PC-3 (cell line): ENCODE measurements at regions not wholly inside any gene's neighbourhood (a gene's known extent, or its start where the extent isn't known, plus 50 kb on each side); places are given as distances from the start of the nearest gene placed in this dataset.

ENCODE experiments used
- ATAC-seq: fragments of 200-7000 bp; cut with Tn5 transposase; 2 replicates; pipeline ENCODE4 v1.9.1; 2020; ENCODE audit warnings: mild to moderate bottlenecking, moderate library complexity
- BruUV-seq: library from RNA; stranded (reverse); fragments of 400-500 nt; replicated peaks from 2 replicates; lab custom pipeline; 2021; lab: Mats Ljungman, UMichigan
- CTCF ChIA-PET: fragments of 300-600 bp; sonication (Branson Sonifier 250); formaldehyde crosslinking; loops from one replicate; lab custom pipeline; 2022; ENCODE audit warnings: antibody characterized with exemption; lab: Charles Lee
- POLR2A ChIA-PET: fragments of 300-600 bp; sonication (Branson Sonifier 250); formaldehyde crosslinking; loops from one replicate; lab custom pipeline; 2022; ENCODE audit warnings: antibody characterized with exemption; ENCODE audit not compliant: unreplicated experiment; lab: Charles Lee
- DNase-seq: peaks from one replicate; pipeline ENCODE4 v3.0.0-alpha.2; 2015
- H2AFZ ChIP-seq: fragments of 300-600 bp; sonication (generic); 2 replicates; pipeline ENCODE4 v1.6.0; 2016; ENCODE audit warnings: antibody characterized with exemption, low read length
- H3F3A ChIP-seq: fragments of 300-600 bp; sonication (generic); one replicate; pipeline ENCODE4 v1.6.0; 2017; ENCODE audit warnings: antibody characterized with exemption, low read length, control low read depth, mild to moderate bottlenecking; ENCODE audit not compliant: unreplicated experiment
- H3K27ac ChIP-seq: fragments of 300-600 bp; sonication (generic); 2 replicates; pipeline ENCODE4 v1.5.1; 2016; ENCODE audit warnings: mild to moderate bottlenecking, low read length
- H3K27me3 ChIP-seq: fragments of 300-600 bp; sonication (generic); 2 replicates; pipeline ENCODE4 v1.6.1; 2016; ENCODE audit warnings: low read length, mixed read lengths
- H3K36me3 ChIP-seq: fragments of 300-600 bp; sonication (generic); 2 replicates; pipeline ENCODE4 v1.6.1; 2016; ENCODE audit warnings: low read depth, mixed run types, low read length, mixed read lengths
- H3K4me1 ChIP-seq: fragments of 300-600 bp; sonication (generic); 2 replicates; pipeline ENCODE4 v1.5.1; 2016; ENCODE audit warnings: low read length; ENCODE audit not compliant: insufficient read depth
- H3K4me2 ChIP-seq: fragments of 300-600 bp; sonication (generic); 2 replicates; pipeline ENCODE4 v1.6.0; 2016; ENCODE audit warnings: low read length
- H3K4me3 ChIP-seq: fragments of 300-600 bp; sonication (generic); 2 replicates; pipeline ENCODE4 v1.5.1; 2016; ENCODE audit warnings: mild to moderate bottlenecking, low read length, mixed read lengths
- H3K79me2 ChIP-seq: fragments of 300-600 bp; sonication (generic); 2 replicates; pipeline ENCODE4 v1.6.1; 2017; ENCODE audit warnings: low read length, mixed read lengths
- H3K9ac ChIP-seq: fragments of 300-600 bp; sonication (generic); 2 replicates; pipeline ENCODE4 v1.6.0; 2016; ENCODE audit warnings: mild to moderate bottlenecking, low read length
- H3K9me2 ChIP-seq: fragments of 300-600 bp; sonication (generic); replicated peaks from 2 replicates; pipeline ENCODE4 v1.6.1; 2016; ENCODE audit warnings: mixed run types, low read length, mixed read lengths
- H3K9me3 ChIP-seq: fragments of 300-600 bp; sonication (generic); 2 replicates; pipeline ENCODE4 v1.6.1; 2016; ENCODE audit warnings: low read length, mixed read lengths
- H4K20me1 ChIP-seq: fragments of 300-600 bp; sonication (generic); 2 replicates; pipeline ENCODE4 v1.6.1; 2016; ENCODE audit warnings: low read length, mixed read lengths
- CTCF ChIP-seq: fragments of 300-600 bp; sonication (generic); conservative IDR thresholded peaks from 2 replicates; pipeline ENCODE4 v1.5.1; 2017; ENCODE audit warnings: antibody characterized with exemption, low read depth, mild to moderate bottlenecking, low read length
- EZH2 ChIP-seq: fragments of 300-600 bp; sonication (generic); IDR thresholded peaks from one replicate; pipeline ENCODE4 v1.6.1; 2017; ENCODE audit warnings: antibody characterized with exemption, mild to moderate bottlenecking, low read length; ENCODE audit not compliant: unreplicated experiment
- EZH2phosphoT487 ChIP-seq: fragments of 300-600 bp; sonication (generic); IDR thresholded peaks from 2 replicates; pipeline ENCODE4 v1.6.1; 2018; ENCODE audit warnings: mild to moderate bottlenecking, antibody characterized with exemption, low read length, borderline replicate concordance
- intact Hi-C: fragments of 100-400 bp; cut with micrococcal nuclease; formaldehyde crosslinking; loops from 2 replicates; pipeline ENCODE4 v1.9.0; 2023

DNA sequence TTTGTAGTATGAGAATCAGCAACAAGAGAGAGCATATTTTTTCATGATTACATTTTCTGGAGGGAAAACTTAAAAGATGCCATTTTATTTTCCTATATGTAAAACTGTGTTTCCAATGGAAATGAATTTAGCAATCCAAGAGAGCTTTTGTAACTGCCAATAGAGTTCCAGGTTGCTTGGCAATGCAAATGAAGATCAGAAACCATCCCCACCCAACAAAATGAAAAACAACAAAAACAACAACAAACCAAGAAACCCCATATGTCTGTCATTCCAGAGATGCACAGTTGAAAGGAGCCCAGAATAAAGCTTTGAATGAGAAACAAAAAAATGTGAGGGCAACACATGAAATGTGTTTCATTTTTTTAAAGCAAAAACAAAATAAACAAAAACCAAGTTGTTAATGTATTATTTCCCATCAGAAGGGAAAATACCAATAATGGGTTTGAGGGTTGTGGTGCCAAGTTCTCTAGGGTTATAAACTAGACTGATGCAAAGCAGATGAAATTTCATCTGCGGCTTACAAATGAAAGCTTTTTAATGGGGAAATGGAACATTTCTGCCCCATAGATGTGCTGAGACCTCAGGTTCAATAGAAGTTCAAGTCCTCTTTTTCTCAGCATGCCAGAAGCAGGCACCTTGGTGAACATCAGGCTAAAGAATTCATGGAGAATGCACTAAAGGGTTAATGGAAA lies 121.5 kb upstream of the MCHR2 start:
- H3K9me2 ChIP-seq = no peaks in the 10 kb centered on the region
- POLR2A ChIA-PET = no interaction called here
- DNase-seq = no peak
- H3K9ac ChIP-seq = no peak overlapping the region
- intact Hi-C loops = loop anchor here (1.0 to 5.0 kb wide), 4 partner anchors 61 to 364 kb away; no protein-coding TSS in a partner anchor
- BruUV-seq = no TSS peak
- no peaks in the 10 kb centered on the region for H4K20me1 ChIP-seq
- H3K27ac ChIP-seq = no peak overlapping the region
- no peaks in the 10 kb centered on the region for H3K27me3 ChIP-seq
- H3K4me2 ChIP-seq = no peak overlapping the region
- no peak for ATAC-seq
- CTCF ChIA-PET = no interaction called here
- TF ChIP-seq EZH2phosphoT487 (no peak), EZH2 (no peak), CTCF (no peak)
- no peaks in the 10 kb centered on the region for H3K79me2 ChIP-seq
- no peak overlapping the region for H3K4me3 ChIP-seq
- no peaks in the 10 kb centered on the region for H3F3A ChIP-seq
- no peak overlapping the region for H2AFZ ChIP-seq
- no peaks in the 10 kb centered on the region for H3K9me3 ChIP-seq
- peaks cover 11% of the 10 kb centered on the region; the same call in 1 of the 2 replicates for H3K4me1 ChIP-seq
- H3K36me3 ChIP-seq = no peaks in the 10 kb centered on the region

GRCh38 chr6:100112855-100113508 lies 119.0 kb upstream of the MCHR2 start:
- TF ChIP-seq CTCF (no peak), EZH2 (no peak), EZH2phosphoT487 (no peak)
- ChIA-PET POLR2A (no interaction called here), CTCF (no interaction called here)
- no peaks in the 10 kb centered on the region for H3K36me3 ChIP-seq
- no peaks in the 10 kb centered on the region for H3F3A ChIP-seq
- H3K4me3 ChIP-seq = no peak overlapping the region
- H2AFZ ChIP-seq = no peak overlapping the region
- H3K27me3 ChIP-seq = no peaks in the 10 kb centered on the region
- peaks cover 11% of the 10 kb centered on the region for H3K4me1 ChIP-seq
- DNase-seq (no peak), ATAC-seq (no peak)
- no peak overlapping the region for H3K4me2 ChIP-seq
- no peaks in the 10 kb centered on the region for H3K79me2 ChIP-seq
- BruUV-seq = no TSS peak
- intact Hi-C loops = no loop called here
- H3K9me2 ChIP-seq = no peaks in the 10 kb centered on the region
- H3K9ac ChIP-seq = no peak overlapping the region
- H3K9me3 ChIP-seq = no peaks in the 10 kb centered on the region
- no peaks in the 10 kb centered on the region for H4K20me1 ChIP-seq
- H3K27ac ChIP-seq = no peak overlapping the region
